ENCODE measurements at regions not wholly inside any gene's neighbourhood (a gene's known extent, or its start where the extent isn't known, plus 50 kb on each side); places are given as distances from the start of the nearest gene placed in this dataset.

DNA sequence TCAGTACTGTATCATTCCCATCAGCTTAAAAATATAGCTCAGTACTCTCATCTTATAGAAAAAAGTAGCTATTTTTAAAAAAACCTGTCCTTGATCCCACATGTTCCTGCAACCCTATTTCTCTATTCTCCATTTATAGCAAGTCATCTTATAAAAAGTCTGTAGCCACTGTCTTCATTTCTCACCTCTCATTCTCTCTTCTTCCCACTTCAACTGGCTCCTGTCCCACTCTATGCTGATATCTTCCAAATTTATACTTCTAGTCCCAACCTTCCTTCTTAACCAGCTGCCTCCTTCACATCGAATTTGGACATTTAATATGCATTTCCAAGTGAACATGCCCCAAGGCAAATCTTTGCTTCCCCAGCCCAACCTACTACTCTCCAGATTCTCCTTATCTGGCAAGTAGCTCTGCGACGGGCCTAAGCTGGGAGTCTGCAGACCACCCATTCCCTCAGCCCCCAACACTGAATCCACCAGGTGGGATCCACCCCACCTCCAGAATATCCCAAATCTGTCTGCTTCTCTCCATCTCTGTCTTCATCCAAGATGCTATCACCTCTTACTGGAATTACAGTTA is 52.0 kb upstream of the TANC2 start:
- TF ChIP-seq POLR2AphosphoS5 (IDR thresholded peaks at IDR 0.05) (no peak), MXI1 (conservative IDR thresholded peaks at IDR 0.05; ENCODE audit: poor library complexity, severe bottlenecking) (no peak), SMC3 (conservative IDR thresholded peaks at IDR 0.05; ENCODE audit: poor library complexity) (no peak), RAD21 (conservative IDR thresholded peaks at IDR 0.05) (no peak), TAF1 (IDR thresholded peaks at IDR 0.05; ENCODE audit: low read depth) (no peak), EP300 (conservative IDR thresholded peaks at IDR 0.05; ENCODE audit: poor library complexity, severe bottlenecking) (no peak), EZH2 (IDR thresholded peaks at IDR 0.05; ENCODE audit: borderline replicate concordance, insufficient read depth, low read length, poor library complexity, severe bottlenecking) (no peak)
- TF ChIP-seq, protein P1, sequence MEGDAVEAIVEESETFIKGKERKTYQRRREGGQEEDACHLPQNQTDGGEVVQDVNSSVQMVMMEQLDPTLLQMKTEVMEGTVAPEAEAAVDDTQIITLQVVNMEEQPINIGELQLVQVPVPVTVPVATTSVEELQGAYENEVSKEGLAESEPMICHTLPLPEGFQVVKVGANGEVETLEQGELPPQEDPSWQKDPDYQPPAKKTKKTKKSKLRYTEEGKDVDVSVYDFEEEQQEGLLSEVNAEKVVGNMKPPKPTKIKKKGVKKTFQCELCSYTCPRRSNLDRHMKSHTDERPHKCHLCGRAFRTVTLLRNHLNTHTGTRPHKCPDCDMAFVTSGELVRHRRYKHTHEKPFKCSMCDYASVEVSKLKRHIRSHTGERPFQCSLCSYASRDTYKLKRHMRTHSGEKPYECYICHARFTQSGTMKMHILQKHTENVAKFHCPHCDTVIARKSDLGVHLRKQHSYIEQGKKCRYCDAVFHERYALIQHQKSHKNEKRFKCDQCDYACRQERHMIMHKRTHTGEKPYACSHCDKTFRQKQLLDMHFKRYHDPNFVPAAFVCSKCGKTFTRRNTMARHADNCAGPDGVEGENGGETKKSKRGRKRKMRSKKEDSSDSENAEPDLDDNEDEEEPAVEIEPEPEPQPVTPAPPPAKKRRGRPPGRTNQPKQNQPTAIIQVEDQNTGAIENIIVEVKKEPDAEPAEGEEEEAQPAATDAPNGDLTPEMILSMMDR (IDR thresholded peaks at IDR 0.05; ENCODE audit: poor library complexity, severe bottlenecking): no peak
- TF ChIP-seq, protein P2, sequence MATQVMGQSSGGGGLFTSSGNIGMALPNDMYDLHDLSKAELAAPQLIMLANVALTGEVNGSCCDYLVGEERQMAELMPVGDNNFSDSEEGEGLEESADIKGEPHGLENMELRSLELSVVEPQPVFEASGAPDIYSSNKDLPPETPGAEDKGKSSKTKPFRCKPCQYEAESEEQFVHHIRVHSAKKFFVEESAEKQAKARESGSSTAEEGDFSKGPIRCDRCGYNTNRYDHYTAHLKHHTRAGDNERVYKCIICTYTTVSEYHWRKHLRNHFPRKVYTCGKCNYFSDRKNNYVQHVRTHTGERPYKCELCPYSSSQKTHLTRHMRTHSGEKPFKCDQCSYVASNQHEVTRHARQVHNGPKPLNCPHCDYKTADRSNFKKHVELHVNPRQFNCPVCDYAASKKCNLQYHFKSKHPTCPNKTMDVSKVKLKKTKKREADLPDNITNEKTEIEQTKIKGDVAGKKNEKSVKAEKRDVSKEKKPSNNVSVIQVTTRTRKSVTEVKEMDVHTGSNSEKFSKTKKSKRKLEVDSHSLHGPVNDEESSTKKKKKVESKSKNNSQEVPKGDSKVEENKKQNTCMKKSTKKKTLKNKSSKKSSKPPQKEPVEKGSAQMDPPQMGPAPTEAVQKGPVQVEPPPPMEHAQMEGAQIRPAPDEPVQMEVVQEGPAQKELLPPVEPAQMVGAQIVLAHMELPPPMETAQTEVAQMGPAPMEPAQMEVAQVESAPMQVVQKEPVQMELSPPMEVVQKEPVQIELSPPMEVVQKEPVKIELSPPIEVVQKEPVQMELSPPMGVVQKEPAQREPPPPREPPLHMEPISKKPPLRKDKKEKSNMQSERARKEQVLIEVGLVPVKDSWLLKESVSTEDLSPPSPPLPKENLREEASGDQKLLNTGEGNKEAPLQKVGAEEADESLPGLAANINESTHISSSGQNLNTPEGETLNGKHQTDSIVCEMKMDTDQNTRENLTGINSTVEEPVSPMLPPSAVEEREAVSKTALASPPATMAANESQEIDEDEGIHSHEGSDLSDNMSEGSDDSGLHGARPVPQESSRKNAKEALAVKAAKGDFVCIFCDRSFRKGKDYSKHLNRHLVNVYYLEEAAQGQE (IDR thresholded peaks at IDR 0.05; ENCODE audit: borderline replicate concordance): no peak
- Histone ChIP-seq H3K36me3 (ENCODE audit: insufficient read depth, low read length) (no peaks in the 10 kb centered on the region), H3K9me3 (ENCODE audit: low read length) (no peaks in the 10 kb centered on the region), H4K20me1 (ENCODE audit: insufficient read depth) (no peaks in the 10 kb centered on the region), H3K27ac (ENCODE audit: low read length) (no peak overlapping the region), H3K27me3 (ENCODE audit: insufficient read depth, low read depth, low read length) (no peaks in the 10 kb centered on the region), H3K79me2 (replicated peaks; ENCODE audit: insufficient read depth, low read length) (no peaks in the 10 kb centered on the region), H3K9me2 (ENCODE audit: insufficient read depth, low read length) (no peaks in the 10 kb centered on the region), H3K4me3 (ENCODE audit: low read length) (no peak overlapping the region), H2AFZ (ENCODE audit: low read depth, low read length) (no peak overlapping the region), H3K9ac (ENCODE audit: low read length) (no peak overlapping the region), H3F3A (ENCODE audit: insufficient read depth, low read length, poor library complexity, severe bottlenecking) (no peaks in the 10 kb centered on the region), H3K4me2 (ENCODE audit: low read length) (no peak overlapping the region)

DNA sequence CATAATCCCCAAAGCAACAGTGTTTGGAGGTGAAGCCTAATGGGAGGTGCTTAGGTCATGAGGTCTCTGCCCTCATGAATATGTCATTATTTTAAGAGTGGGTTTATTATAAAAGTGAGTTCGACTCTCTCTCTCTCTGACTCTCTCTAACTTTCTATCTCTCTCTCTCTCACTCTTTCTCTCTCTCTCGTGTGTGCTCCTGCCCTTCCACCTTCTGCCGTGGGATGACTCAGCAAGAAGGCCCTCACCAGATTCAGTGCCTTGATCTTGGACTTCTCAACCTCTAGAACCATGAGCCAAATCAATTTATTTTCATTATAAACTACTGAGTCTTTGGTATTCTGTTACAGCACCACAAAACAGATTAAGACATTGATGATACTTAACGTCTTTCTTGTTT is 53.7 kb upstream of the TANC2 start:
- Histone ChIP-seq H3K4me2 (ENCODE audit: low read length) (no peak overlapping the region), H3K27me3 (ENCODE audit: insufficient read depth, low read depth, low read length) (no peaks in the 10 kb centered on the region), H3K9me3 (ENCODE audit: low read length) (no peaks in the 10 kb centered on the region), H3F3A (ENCODE audit: insufficient read depth, low read length, poor library complexity, severe bottlenecking) (no peaks in the 10 kb centered on the region), H3K79me2 (replicated peaks; ENCODE audit: insufficient read depth, low read length) (no peaks in the 10 kb centered on the region), H4K20me1 (ENCODE audit: insufficient read depth) (no peaks in the 10 kb centered on the region), H3K27ac (ENCODE audit: low read length) (no peak overlapping the region), H3K9me2 (ENCODE audit: insufficient read depth, low read length) (no peaks in the 10 kb centered on the region), H2AFZ (ENCODE audit: low read depth, low read length) (no peak overlapping the region), H3K4me3 (ENCODE audit: low read length) (no peak overlapping the region), H3K9ac (ENCODE audit: low read length) (no peak overlapping the region), H3K36me3 (ENCODE audit: insufficient read depth, low read length) (no peaks in the 10 kb centered on the region)
- TF ChIP-seq SMC3 (conservative IDR thresholded peaks at IDR 0.05; ENCODE audit: poor library complexity) (no peak), EP300 (conservative IDR thresholded peaks at IDR 0.05; ENCODE audit: poor library complexity, severe bottlenecking) (no peak), MXI1 (conservative IDR thresholded peaks at IDR 0.05; ENCODE audit: poor library complexity, severe bottlenecking) (no peak), POLR2AphosphoS5 (IDR thresholded peaks at IDR 0.05) (no peak), EZH2 (IDR thresholded peaks at IDR 0.05; ENCODE audit: borderline replicate concordance, insufficient read depth, low read length, poor library complexity, severe bottlenecking) (no peak), TAF1 (IDR thresholded peaks at IDR 0.05; ENCODE audit: low read depth) (no peak), RAD21 (conservative IDR thresholded peaks at IDR 0.05) (no peak)
- TF ChIP-seq, protein P1 (IDR thresholded peaks at IDR 0.05; ENCODE audit: poor library complexity, severe bottlenecking): no peak
- TF ChIP-seq, protein P2 (IDR thresholded peaks at IDR 0.05; ENCODE audit: borderline replicate concordance): no peak

Measured in neural cell (in vitro differentiated cells).